WTC11 (cell line): ENCODE measurements at regions not wholly inside any gene's neighbourhood (a gene's known extent, or its start where the extent isn't known, plus 50 kb on each side); places are given as distances from the start of the nearest gene placed in this dataset.
"Not testable (repeated sequence)": the region's sequence is repeated elsewhere in the genome, so short reads cannot be mapped to it uniquely, and the experiment has no call there.

Experiments
- ATAC-seq: fragments of 200-7000 bp; cut with Tn5 transposase; 2 replicates; pipeline ENCODE4 v1.10.0; 2021; ENCODE audit warnings: mild to moderate bottlenecking, moderate library complexity
- CTCF ChIA-PET: fragments of 300-600 bp; sonication (Branson Sonifier 250); formaldehyde crosslinking; loops from one replicate; lab custom pipeline; 2021; ENCODE audit warnings: antibody characterized with exemption; lab: Charles Lee
- POLR2A ChIA-PET: fragments of 350-600 bp; sonication (Branson Sonifier 250); formaldehyde crosslinking; loops from one replicate; lab custom pipeline; 2021; ENCODE audit warnings: antibody characterized with exemption; lab: Charles Lee
- DNase-seq: peaks from one replicate; pipeline ENCODE4 v3.0.0; 2021; ENCODE audit warnings: low spot score
- H3K27ac Mint-ChIP-seq: 2 replicates; pipeline ENCODE4 v1.8.0; 2021; ENCODE audit warnings: mixed read lengths
- H3K27me3 Mint-ChIP-seq: 2 replicates; pipeline ENCODE4 v1.8.0; 2021; ENCODE audit warnings: low read depth, mild to moderate bottlenecking, moderate library complexity, mixed read lengths
- H3K36me3 Mint-ChIP-seq: 2 replicates; pipeline ENCODE4 v1.8.0; 2021; ENCODE audit warnings: mixed read lengths
- H3K4me1 Mint-ChIP-seq: 2 replicates; pipeline ENCODE4 v1.8.0; 2022; ENCODE audit warnings: mixed read lengths
- H3K4me3 Mint-ChIP-seq: 2 replicates; pipeline ENCODE4 v1.8.0; 2021; ENCODE audit warnings: mild to moderate bottlenecking, moderate library complexity, mixed read lengths
- H3K9me3 Mint-ChIP-seq: 2 replicates; pipeline ENCODE4 v1.8.0; 2021; ENCODE audit warnings: mixed read lengths
- EMX1 ChIP-seq: fragments of 250-450 bp; sonication (Bioruptor Pico); IDR thresholded peaks from 2 replicates; pipeline ENCODE4 v1.8.0; 2021; ENCODE audit warnings: mild to moderate bottlenecking
- ETV6 ChIP-seq: sonication (generic); formaldehyde crosslinking; IDR thresholded peaks from 2 replicates; pipeline ENCODE4 v1.8.1; 2022; ENCODE audit warnings: mild to moderate bottlenecking, missing genetic modification reagents
- NR1H2 ChIP-seq: sonication (generic); formaldehyde crosslinking; IDR thresholded peaks from 2 replicates; pipeline ENCODE4 v1.9.0; 2021; ENCODE audit warnings: mild to moderate bottlenecking, moderate library complexity, missing genetic modification reagents
- NR3C1 ChIP-seq: sonication (generic); formaldehyde crosslinking; conservative IDR thresholded peaks from 2 replicates; pipeline ENCODE4 v1.8.1; 2023; ENCODE audit warnings: low read depth, mild to moderate bottlenecking, missing genetic modification reagents
- OVOL2 ChIP-seq: fragments of 250-450 bp; sonication (Bioruptor Pico); IDR thresholded peaks from 2 replicates; pipeline ENCODE4 v1.9.0; 2021; ENCODE audit warnings: mild to moderate bottlenecking, borderline replicate concordance
- TEAD4 ChIP-seq: sonication (generic); formaldehyde crosslinking; IDR thresholded peaks from 2 replicates; pipeline ENCODE4 v1.8.0; 2022; ENCODE audit warnings: mild to moderate bottlenecking, missing genetic modification reagents
- ZBTB21 ChIP-seq: sonication (generic); formaldehyde crosslinking; IDR thresholded peaks from 2 replicates; pipeline ENCODE4 v1.8.1; 2023; ENCODE audit warnings: mild to moderate bottlenecking, missing genetic modification reagents, borderline replicate concordance
- ZBTB43 ChIP-seq: sonication (generic); formaldehyde crosslinking; IDR thresholded peaks from 2 replicates; pipeline ENCODE4 v1.8.1; 2023; ENCODE audit warnings: mild to moderate bottlenecking, missing genetic modification reagents
- ZNF425 ChIP-seq: fragments of 250-450 bp; sonication (Bioruptor Pico); conservative IDR thresholded peaks from 2 replicates; pipeline ENCODE4 v1.9.0; 2021; ENCODE audit warnings: mild to moderate bottlenecking
- TF ChIP-seq, protein P1 (sequence below): sonication (generic); formaldehyde crosslinking; IDR thresholded peaks from 2 replicates; pipeline ENCODE4 v1.8.1; 2023; ENCODE audit warnings: mild to moderate bottlenecking, missing genetic modification reagents, moderate library complexity
- TF ChIP-seq, protein P2 (sequence below): sonication (generic); formaldehyde crosslinking; IDR thresholded peaks from 2 replicates; pipeline ENCODE4 v1.8.1; 2023; ENCODE audit warnings: mild to moderate bottlenecking, moderate library complexity, missing genetic modification reagents

DNA sequence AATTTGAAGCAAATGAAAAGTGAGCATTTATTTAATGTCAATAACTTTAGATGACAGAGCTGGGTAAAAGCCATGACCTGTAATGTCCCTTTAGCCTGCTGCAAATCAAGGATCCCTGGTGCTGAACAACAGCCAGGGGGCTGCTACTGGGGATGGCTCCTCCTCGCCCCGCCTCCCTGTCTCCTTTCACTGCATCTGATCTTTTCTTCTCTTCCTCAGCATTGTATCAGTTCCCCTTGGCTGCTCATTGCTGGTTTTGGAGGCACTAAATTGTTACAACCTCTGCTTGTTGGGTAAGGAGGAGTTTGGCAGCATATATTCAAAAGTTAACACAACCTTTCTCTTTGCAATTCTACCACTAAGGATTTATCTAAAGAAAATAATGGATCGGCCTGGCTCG is 236.3 kb upstream of the ID2 start:
- no peaks in the 10 kb centered on the region for H3K36me3 Mint-ChIP-seq
- no peak overlapping the region; the same call in 1 of the 2 replicates for H3K27ac Mint-ChIP-seq
- DNase-seq, result no peak
- H3K4me3 Mint-ChIP-seq, result no peak overlapping the region
- ATAC-seq, result peak; percentile 59
- TF ChIP-seq ZNF425 (CRISPR knock-in tag) (no peak), NR1H2 (CRISPR knock-in tag) (no peak), ZBTB21 (CRISPR knock-in tag) (no peak), OVOL2 (CRISPR knock-in tag) (no peak), ETV6 (CRISPR knock-in tag) (no peak), TEAD4 (no peak)
- TF ChIP-seq, protein P1, sequence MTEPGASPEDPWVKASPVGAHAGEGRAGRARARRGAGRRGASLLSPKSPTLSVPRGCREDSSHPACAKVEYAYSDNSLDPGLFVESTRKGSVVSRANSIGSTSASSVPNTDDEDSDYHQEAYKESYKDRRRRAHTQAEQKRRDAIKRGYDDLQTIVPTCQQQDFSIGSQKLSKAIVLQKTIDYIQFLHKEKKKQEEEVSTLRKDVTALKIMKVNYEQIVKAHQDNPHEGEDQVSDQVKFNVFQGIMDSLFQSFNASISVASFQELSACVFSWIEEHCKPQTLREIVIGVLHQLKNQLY (CRISPR knock-in tag), result no peak
- TF ChIP-seq, protein P2, sequence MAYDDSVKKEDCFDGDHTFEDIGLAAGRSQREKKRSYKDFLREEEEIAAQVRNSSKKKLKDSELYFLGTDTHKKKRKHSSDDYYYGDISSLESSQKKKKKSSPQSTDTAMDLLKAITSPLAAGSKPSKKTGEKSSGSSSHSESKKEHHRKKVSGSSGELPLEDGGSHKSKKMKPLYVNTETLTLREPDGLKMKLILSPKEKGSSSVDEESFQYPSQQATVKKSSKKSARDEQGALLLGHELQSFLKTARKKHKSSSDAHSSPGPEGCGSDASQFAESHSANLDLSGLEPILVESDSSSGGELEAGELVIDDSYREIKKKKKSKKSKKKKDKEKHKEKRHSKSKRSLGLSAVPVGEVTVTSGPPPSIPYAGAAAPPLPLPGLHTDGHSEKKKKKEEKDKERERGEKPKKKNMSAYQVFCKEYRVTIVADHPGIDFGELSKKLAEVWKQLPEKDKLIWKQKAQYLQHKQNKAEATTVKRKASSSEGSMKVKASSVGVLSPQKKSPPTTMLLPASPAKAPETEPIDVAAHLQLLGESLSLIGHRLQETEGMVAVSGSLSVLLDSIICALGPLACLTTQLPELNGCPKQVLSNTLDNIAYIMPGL (CRISPR knock-in tag), result no peak
- TF ChIP-seq, all 79 proteins: peak for 0
- H3K9me3 Mint-ChIP-seq, result peaks cover 6% of the 10 kb centered on the region
- ChIA-PET CTCF (no interaction called here), POLR2A (no interaction called here)
- H3K27me3 Mint-ChIP-seq, result no peaks in the 10 kb centered on the region
- H3K4me1 Mint-ChIP-seq, result peaks cover 24% of the 10 kb centered on the region

- CTCF ChIA-PET, result interaction anchor here (1.2 kb wide), 1 partner anchor 102 kb away, joined by 3 read pairs; no protein-coding TSS in a partner anchor
- Mint-ChIP-seq H3K4me1 (peaks cover 24% of the 10 kb centered on the region), H3K9me3 (peaks cover 17% of the 10 kb centered on the region)
- H3K27me3 Mint-ChIP-seq, H3K27ac Mint-ChIP-seq, H3K4me3 Mint-ChIP-seq, H3K36me3 Mint-ChIP-seq, ATAC-seq, POLR2A ChIA-PET, DNase-seq: not testable (repeated sequence)
Observed at GRCh38 chr2:8446751-8447150, 235.1 kb upstream of the ID2 start.

DNA sequence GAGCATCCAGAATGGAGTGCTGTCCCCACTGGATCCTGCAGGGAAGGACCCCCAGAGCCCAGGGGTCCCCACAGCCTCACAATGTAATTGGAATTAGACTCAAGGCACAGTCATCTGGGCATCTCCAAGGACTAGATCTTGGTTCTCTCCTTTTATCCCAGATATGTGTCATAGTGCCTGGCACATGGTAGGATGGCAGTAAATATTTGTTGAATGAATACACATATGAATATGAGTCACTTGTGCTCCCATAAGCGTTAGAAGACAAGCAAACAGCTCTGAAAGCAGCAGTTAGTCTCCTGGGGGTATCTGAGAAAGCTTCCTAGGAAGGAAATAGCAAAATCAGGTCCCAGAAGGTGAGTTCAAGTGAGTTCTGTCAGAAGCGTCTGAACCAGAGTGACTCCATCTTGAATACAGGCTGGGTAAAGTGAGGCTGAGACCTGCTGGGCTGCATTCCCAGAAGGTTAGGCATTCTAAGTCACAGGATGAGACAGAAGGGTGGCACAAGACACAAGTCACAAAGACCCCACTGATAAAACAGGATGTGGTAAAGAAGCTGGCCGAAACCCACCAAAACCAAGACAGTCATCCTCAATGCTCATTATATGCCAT is 234.1 kb upstream of the ID2 start:
- ATAC-seq (no peak), DNase-seq (no peak)
- Mint-ChIP-seq H3K4me3 (no peak overlapping the region), H3K36me3 (no peaks in the 10 kb centered on the region), H3K27me3 (no peaks in the 10 kb centered on the region), H3K27ac (no peak overlapping the region), H3K9me3 (peaks cover 18% of the 10 kb centered on the region), H3K4me1 (peaks cover 24% of the 10 kb centered on the region)
- TF ChIP-seq ZBTB43, result no peak
- TF ChIP-seq EMX1, result no peak
- TF ChIP-seq NR3C1 (CRISPR knock-in tag), result no peak
- TF ChIP-seq, protein P1 (CRISPR knock-in tag), result no peak
- POLR2A ChIA-PET, result no interaction called here
- CTCF ChIA-PET, result interaction anchor here (1.2 kb wide), 1 partner anchor 101 kb away, joined by 3 read pairs; no protein-coding TSS in a partner anchor
